Esophagus muscularis mucosa (tissue), 4 donors: ENCODE measurements at regions not wholly inside any gene's neighbourhood (a gene's known extent, or its start where the extent isn't known, plus 50 kb on each side); places are given as distances from the start of the nearest gene placed in this dataset.

Experiments
- DNase-seq: peaks from one replicate; pipeline ENCODE4 v3.0.0-alpha.2; 2017; ENCODE audit errors: extremely low spot score
- H3K27ac ChIP-seq, 4 donors: fragments of 200-600 bp; sonication (generic); replicated peaks in 1 of 4; 1 replicate in 3 of 4; 2 replicates in 1 of 4; pipeline ENCODE4 v1.5.1; 2016 to 2019; ENCODE audit warnings: mild to moderate bottlenecking in 1 of 4
- H3K27me3 ChIP-seq, 4 donors: fragments of 200-600 bp; sonication (generic); one replicate each; pipeline versions ENCODE4 v1.5.1 to v1.6.0; 2016 to 2019
- H3K36me3 ChIP-seq, 4 donors: fragments of 200-600 bp; sonication (generic); one replicate each; pipeline ENCODE4 v1.5.1; 2016 to 2019
- H3K4me1 ChIP-seq, 4 donors: fragments of 200-600 bp; sonication (generic); one replicate each; pipeline ENCODE4 v1.5.1; 2016 to 2019
- H3K4me3 ChIP-seq, 4 donors: fragments of 200-600 bp; sonication (generic); 1 replicate in 2 of 4; 2 replicates in 2 of 4; pipeline ENCODE4 v1.5.1; 2016 to 2019; ENCODE audit warnings: mild to moderate bottlenecking in 4 of 4, moderate library complexity in 1 of 4
- H3K9me3 ChIP-seq, 4 donors: fragments of 200-600 bp; sonication (generic); 1 replicate in 3 of 4; 2 replicates in 1 of 4; pipeline ENCODE4 v1.5.1; 2016 to 2019
- EP300 ChIP-seq: sonication (generic); formaldehyde crosslinking; IDR thresholded peaks from one replicate; pipeline ENCODE4 v1.6.1; 2017; ENCODE audit warnings: antibody characterized with exemption
- POLR2A ChIP-seq: fragments of 450-650 bp; IDR thresholded peaks from one replicate; pipeline ENCODE4 v1.6.1; 2017; ENCODE audit warnings: antibody characterized with exemption, moderate library complexity, mild to moderate bottlenecking, low read depth
- POLR2AphosphoS5 ChIP-seq, 2 donors: sonication (generic); formaldehyde crosslinking; IDR thresholded peaks; one replicate each; pipeline ENCODE4 v1.6.1; 2017; ENCODE audit warnings: antibody characterized with exemption in 2 of 2
- WGBS: methylation state at CpG from one replicate; pipeline ENCODE4 v1.1.5; 2018; 5-methylcytosine and 5-hydroxymethylcytosine counted together
- intact Hi-C: fragments of 100-400 bp; cut with DNase I; formaldehyde crosslinking; loops from one replicate; pipeline ENCODE4 v1.15.1; 2023
- TF ChIP-seq, protein P1 (sequence below), 3 experiments: fragments of 200-600 bp in 2 of 3; fragments of 450-650 bp in 1 of 3; sonication (generic) in 2 of 3; IDR thresholded peaks; one replicate each; pipeline ENCODE4 v1.5.1; 2017 to 2019; ENCODE audit warnings: antibody characterized with exemption in 3 of 3, mild to moderate bottlenecking in 2 of 3, moderate library complexity in 1 of 3

GRCh38 chr11:130779943-130780342 lies 136.3 kb downstream of the SNX19 start:
- no peak for TF ChIP-seq POLR2AphosphoS5 (IDR thresholded peaks at IDR 0.05)
- TF ChIP-seq, protein P1, sequence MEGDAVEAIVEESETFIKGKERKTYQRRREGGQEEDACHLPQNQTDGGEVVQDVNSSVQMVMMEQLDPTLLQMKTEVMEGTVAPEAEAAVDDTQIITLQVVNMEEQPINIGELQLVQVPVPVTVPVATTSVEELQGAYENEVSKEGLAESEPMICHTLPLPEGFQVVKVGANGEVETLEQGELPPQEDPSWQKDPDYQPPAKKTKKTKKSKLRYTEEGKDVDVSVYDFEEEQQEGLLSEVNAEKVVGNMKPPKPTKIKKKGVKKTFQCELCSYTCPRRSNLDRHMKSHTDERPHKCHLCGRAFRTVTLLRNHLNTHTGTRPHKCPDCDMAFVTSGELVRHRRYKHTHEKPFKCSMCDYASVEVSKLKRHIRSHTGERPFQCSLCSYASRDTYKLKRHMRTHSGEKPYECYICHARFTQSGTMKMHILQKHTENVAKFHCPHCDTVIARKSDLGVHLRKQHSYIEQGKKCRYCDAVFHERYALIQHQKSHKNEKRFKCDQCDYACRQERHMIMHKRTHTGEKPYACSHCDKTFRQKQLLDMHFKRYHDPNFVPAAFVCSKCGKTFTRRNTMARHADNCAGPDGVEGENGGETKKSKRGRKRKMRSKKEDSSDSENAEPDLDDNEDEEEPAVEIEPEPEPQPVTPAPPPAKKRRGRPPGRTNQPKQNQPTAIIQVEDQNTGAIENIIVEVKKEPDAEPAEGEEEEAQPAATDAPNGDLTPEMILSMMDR (IDR thresholded peaks at IDR 0.05), result no peak
- TF ChIP-seq POLR2A, result no peak
- no peak for TF ChIP-seq EP300
- Histone ChIP-seq H3K9me3 (no peaks in the 10 kb centered on the region), H3K4me3 (no peak overlapping the region), H3K27me3 (no peaks in the 10 kb centered on the region), H3K36me3 (no peaks in the 10 kb centered on the region), H3K4me1 (peaks cover 19 to 25% (median 21%) of the 10 kb centered on the region in 4 donors), H3K27ac (no peak overlapping the region)
- intact Hi-C loops, result no loop called here
- WGBS, result 90% methylated on average over 5 of the region's 5 CpGs
- DNase-seq, result peak; percentile 85

DNA sequence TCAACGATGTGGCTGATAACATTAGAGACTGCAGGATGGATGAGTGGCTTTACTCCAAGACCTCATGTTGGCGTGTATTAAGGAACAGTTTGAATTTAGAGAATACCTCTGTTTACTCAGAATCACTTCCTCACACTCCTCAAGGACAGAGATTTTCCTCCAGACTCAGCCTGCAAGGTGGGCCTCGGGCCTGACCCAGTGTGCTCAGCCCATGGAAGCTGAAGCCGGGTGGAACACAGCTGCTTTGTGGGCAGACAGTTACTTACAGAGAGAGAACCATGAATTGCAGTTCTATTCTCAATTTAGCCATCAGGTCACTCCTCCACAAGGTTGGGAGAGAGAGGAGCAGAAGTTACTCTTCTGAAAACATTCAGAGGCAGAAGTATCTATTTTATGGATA lies 135.8 kb downstream of the SNX19 start:
- DNase-seq, result peak; percentile 24
- H3K36me3 ChIP-seq, result no peaks in the 10 kb centered on the region
- no peak overlapping the region for H3K27ac ChIP-seq
- H3K27me3 ChIP-seq, result no peaks in the 10 kb centered on the region
- peaks cover 16 to 25% (median 21%) of the 10 kb centered on the region in 4 donors for H3K4me1 ChIP-seq
- H3K4me3 ChIP-seq, result no peak overlapping the region
- TF ChIP-seq EP300 (no peak), POLR2AphosphoS5 (IDR thresholded peaks at IDR 0.05) (no peak), POLR2A (no peak)
- TF ChIP-seq, protein P1 (IDR thresholded peaks at IDR 0.05), result no peak
- intact Hi-C loops, result no loop called here
- H3K9me3 ChIP-seq, result no peaks in the 10 kb centered on the region
- WGBS, result 69% methylated on average over 4 of the region's 4 CpGs

DNA sequence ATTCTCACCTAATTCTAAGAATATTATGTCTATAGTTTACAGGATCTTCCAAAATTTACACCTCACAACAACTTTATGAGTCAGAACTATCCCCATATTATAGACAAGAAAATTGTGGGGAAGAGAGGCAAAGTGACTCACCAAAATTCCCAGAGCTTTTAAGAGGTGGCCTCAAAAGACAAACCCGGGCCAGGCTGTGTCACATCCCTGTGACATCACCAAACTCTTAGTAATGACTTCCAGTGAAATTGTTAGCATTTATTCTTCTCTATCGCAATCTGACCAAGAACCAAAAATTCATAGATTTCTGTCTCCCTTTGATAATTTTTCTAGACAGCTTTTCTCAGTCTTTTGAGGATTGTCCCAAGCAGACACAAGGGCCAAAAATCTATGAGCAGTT lies 134.3 kb downstream of the SNX19 start:
- intact Hi-C loops, result no loop called here

DNA sequence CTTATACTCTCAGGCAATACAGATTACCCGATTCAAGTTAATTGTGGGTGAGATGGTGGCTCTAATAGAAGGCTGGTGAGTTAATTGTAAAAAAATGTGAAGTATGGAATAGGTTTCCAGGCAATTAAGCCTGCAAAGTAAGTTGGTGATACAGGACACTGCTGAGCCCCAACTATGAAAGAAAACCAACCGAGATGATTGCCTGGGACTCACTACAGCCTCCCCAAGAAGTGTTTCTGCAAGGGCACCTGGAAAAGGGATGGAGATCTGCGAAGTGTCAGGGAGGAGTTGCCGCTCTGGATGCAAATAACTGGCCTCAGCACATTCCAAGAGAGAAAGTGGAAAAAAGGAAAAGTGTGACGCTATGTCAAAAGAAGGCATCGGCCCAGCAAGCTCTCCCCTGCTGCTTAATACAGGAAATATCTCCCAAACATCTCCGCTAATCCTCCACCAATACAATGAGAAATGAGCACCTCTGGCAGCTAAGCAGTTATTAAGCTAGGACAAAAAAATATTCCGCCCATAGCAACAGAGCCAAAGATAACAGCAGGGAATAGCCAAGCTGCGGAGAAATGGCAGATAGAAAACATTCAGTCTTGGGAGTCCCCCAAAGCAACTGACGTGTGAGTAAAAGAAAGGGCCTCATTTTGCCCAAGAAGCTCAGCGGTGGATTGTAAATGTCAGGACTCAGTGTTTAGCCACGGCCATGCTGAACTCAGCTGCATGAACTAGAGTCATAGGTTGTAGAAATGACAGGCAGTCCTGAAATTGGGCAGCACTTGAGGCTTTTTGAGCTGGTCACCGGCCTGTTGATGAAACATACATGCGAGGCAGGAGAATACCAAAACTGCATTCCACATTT lies 133.7 kb downstream of the SNX19 start:
- H3K27me3 ChIP-seq, result no peaks in the 10 kb centered on the region
- peaks cover 26 to 45% (median 38%) of the 10 kb centered on the region in 4 donors for H3K4me1 ChIP-seq
- no peaks in the 10 kb centered on the region for H3K36me3 ChIP-seq
- TF ChIP-seq POLR2AphosphoS5 (IDR thresholded peaks at IDR 0.05) (peak in 1 of 2 donors; percentile 27), POLR2A (no peak)
- no peaks in the 10 kb centered on the region for H3K9me3 ChIP-seq
- H3K27ac ChIP-seq, result peak overlapping the region; percentile 67 to 77 (median 72)
- DNase-seq, result peak; percentile 92
- intact Hi-C loops, result no loop called here
- H3K4me3 ChIP-seq, result peak overlapping the region in 3 of 4 donors; percentile 14 to 17 (median 15)
- 23% methylated on average over 14 of the region's 14 CpGs for WGBS

More for the DNA sequence above, 134.3 kb downstream of the SNX19 start:
- Histone ChIP-seq H3K27me3 (no peaks in the 10 kb centered on the region), H3K4me3 (peak overlapping the region in 1 of 4 donors; percentile 14), H3K36me3 (no peaks in the 10 kb centered on the region), H3K4me1 (peaks cover 20 to 39% (median 31%) of the 10 kb centered on the region in 4 donors), H3K27ac (peak overlapping the region; percentile 67 to 77 (median 72)), H3K9me3 (no peaks in the 10 kb centered on the region)
- 51% methylated on average over 2 of the region's 2 CpGs for WGBS
- no peak for DNase-seq
- TF ChIP-seq POLR2AphosphoS5 (IDR thresholded peaks at IDR 0.05) (no peak), POLR2A (no peak), EP300 (no peak)
- TF ChIP-seq, protein P1 (IDR thresholded peaks at IDR 0.05), result no peak

GRCh38 chr11:130783323-130783722 lies 133.0 kb downstream of the SNX19 start:
- no peak for DNase-seq
- H3K27ac ChIP-seq, result peak overlapping the region; percentile 67 to 77 (median 72)
- H3K4me3 ChIP-seq, result no peak overlapping the region
- WGBS, result 91% methylated on average over 2 of the region's 2 CpGs
- H3K4me1 ChIP-seq, result peaks cover 29 to 47% (median 41%) of the 10 kb centered on the region in 4 donors
- H3K9me3 ChIP-seq, result no peaks in the 10 kb centered on the region
- intact Hi-C loops, result no loop called here
- H3K36me3 ChIP-seq, result no peaks in the 10 kb centered on the region
- TF ChIP-seq POLR2AphosphoS5 (IDR thresholded peaks at IDR 0.05), result no peak
- TF ChIP-seq EP300, result no peak
- H3K27me3 ChIP-seq, result no peaks in the 10 kb centered on the region
